WTC11 (cell line): ENCODE measurements at regions not wholly inside any gene's neighbourhood (a gene's known extent, or its start where the extent isn't known, plus 50 kb on each side); places are given as distances from the start of the nearest gene placed in this dataset.

ENCODE experiments used
- ATAC-seq: fragments of 200-7000 bp; cut with Tn5 transposase; 2 replicates; pipeline ENCODE4 v1.10.0; 2021; ENCODE audit warnings: mild to moderate bottlenecking, moderate library complexity
- CTCF ChIA-PET: fragments of 300-600 bp; sonication (Branson Sonifier 250); formaldehyde crosslinking; loops from one replicate; lab custom pipeline; 2021; ENCODE audit warnings: antibody characterized with exemption; lab: Charles Lee
- POLR2A ChIA-PET: fragments of 350-600 bp; sonication (Branson Sonifier 250); formaldehyde crosslinking; loops from one replicate; lab custom pipeline; 2021; ENCODE audit warnings: antibody characterized with exemption; lab: Charles Lee
- DNase-seq: peaks from one replicate; pipeline ENCODE4 v3.0.0; 2021; ENCODE audit warnings: low spot score
- H3K27ac Mint-ChIP-seq: 2 replicates; pipeline ENCODE4 v1.8.0; 2021; ENCODE audit warnings: mixed read lengths
- H3K27me3 Mint-ChIP-seq: 2 replicates; pipeline ENCODE4 v1.8.0; 2021; ENCODE audit warnings: low read depth, mild to moderate bottlenecking, moderate library complexity, mixed read lengths
- H3K36me3 Mint-ChIP-seq: 2 replicates; pipeline ENCODE4 v1.8.0; 2021; ENCODE audit warnings: mixed read lengths
- H3K4me1 Mint-ChIP-seq: 2 replicates; pipeline ENCODE4 v1.8.0; 2022; ENCODE audit warnings: mixed read lengths
- H3K4me3 Mint-ChIP-seq: 2 replicates; pipeline ENCODE4 v1.8.0; 2021; ENCODE audit warnings: mild to moderate bottlenecking, moderate library complexity, mixed read lengths
- H3K9me3 Mint-ChIP-seq: 2 replicates; pipeline ENCODE4 v1.8.0; 2021; ENCODE audit warnings: mixed read lengths
- ARID4B ChIP-seq: sonication (generic); formaldehyde crosslinking; IDR thresholded peaks from 2 replicates; pipeline ENCODE4 v1.8.0; 2023; ENCODE audit warnings: missing genetic modification reagents, mild to moderate bottlenecking, borderline replicate concordance
- CREB1 ChIP-seq: sonication (generic); formaldehyde crosslinking; IDR thresholded peaks from 2 replicates; pipeline ENCODE4 v1.8.0; 2023; ENCODE audit warnings: mild to moderate bottlenecking, missing genetic modification reagents
- E2F5 ChIP-seq: sonication (generic); formaldehyde crosslinking; IDR thresholded peaks from 2 replicates; pipeline ENCODE4 v1.8.1; 2022; ENCODE audit warnings: mild to moderate bottlenecking, moderate library complexity, missing genetic modification reagents
- ELF4 ChIP-seq: sonication (generic); formaldehyde crosslinking; IDR thresholded peaks from 2 replicates; pipeline ENCODE4 v1.8.1; 2022; ENCODE audit warnings: low read depth, mild to moderate bottlenecking, moderate library complexity, missing genetic modification reagents
- ETV6 ChIP-seq: sonication (generic); formaldehyde crosslinking; IDR thresholded peaks from 2 replicates; pipeline ENCODE4 v1.8.1; 2022; ENCODE audit warnings: mild to moderate bottlenecking, missing genetic modification reagents
- JUN ChIP-seq: sonication (generic); formaldehyde crosslinking; IDR thresholded peaks from 2 replicates; pipeline ENCODE4 v1.8.0; 2023; ENCODE audit warnings: mild to moderate bottlenecking, missing genetic modification reagents
- MXD4 ChIP-seq: fragments of 250-450 bp; sonication (Bioruptor Pico); IDR thresholded peaks from 2 replicates; pipeline ENCODE4 v1.8.0; 2021; ENCODE audit warnings: mild to moderate bottlenecking, moderate library complexity, borderline replicate concordance
- NR3C1 ChIP-seq: sonication (generic); formaldehyde crosslinking; conservative IDR thresholded peaks from 2 replicates; pipeline ENCODE4 v1.8.1; 2023; ENCODE audit warnings: low read depth, mild to moderate bottlenecking, missing genetic modification reagents
- OVOL2 ChIP-seq: fragments of 250-450 bp; sonication (Bioruptor Pico); IDR thresholded peaks from 2 replicates; pipeline ENCODE4 v1.9.0; 2021; ENCODE audit warnings: mild to moderate bottlenecking, borderline replicate concordance
- RORB ChIP-seq: fragments of 250-450 bp; sonication (Bioruptor Pico); IDR thresholded peaks from 2 replicates; pipeline ENCODE4 v1.9.0; 2021; ENCODE audit warnings: mild to moderate bottlenecking
- STAT6 ChIP-seq: sonication (generic); formaldehyde crosslinking; conservative IDR thresholded peaks from 2 replicates; pipeline ENCODE4 v1.8.1; 2023; ENCODE audit warnings: mild to moderate bottlenecking, low read depth, missing genetic modification reagents, moderate library complexity
- TEAD4 ChIP-seq: sonication (generic); formaldehyde crosslinking; IDR thresholded peaks from 2 replicates; pipeline ENCODE4 v1.8.0; 2022; ENCODE audit warnings: mild to moderate bottlenecking, missing genetic modification reagents
- ZNF121 ChIP-seq: sonication (generic); formaldehyde crosslinking; IDR thresholded peaks from 2 replicates; pipeline ENCODE4 v1.8.0; 2023; ENCODE audit warnings: missing genetic modification reagents
- ZNF219 ChIP-seq: sonication (generic); formaldehyde crosslinking; IDR thresholded peaks from 2 replicates; pipeline ENCODE4 v1.8.0; 2023; ENCODE audit warnings: missing genetic modification reagents, mild to moderate bottlenecking, borderline replicate concordance
- ZSCAN18 ChIP-seq: fragments of 250-450 bp; sonication (Bioruptor Pico); IDR thresholded peaks from 2 replicates; pipeline ENCODE4 v2.1.2; 2022; ENCODE audit warnings: mild to moderate bottlenecking, moderate library complexity

GRCh38 chr12:91482231-91482630, 299.6 kb upstream of the DCN start (continued):
- TF ChIP-seq ETV6 (CRISPR knock-in tag) (no peak), E2F5 (no peak), STAT6 (no peak), ZSCAN18 (no peak), RORB (CRISPR knock-in tag) (no peak)

- no peak overlapping the region for H3K27ac Mint-ChIP-seq
- H3K4me1 Mint-ChIP-seq = no peaks in the 10 kb centered on the region
- ChIA-PET CTCF (no interaction called here), POLR2A (no interaction called here)
- peaks cover 15% of the 10 kb centered on the region for H3K9me3 Mint-ChIP-seq
- TF ChIP-seq CREB1 (CRISPR knock-in tag) = no peak
- no peak for TF ChIP-seq TEAD4 (CRISPR knock-in tag)
- no peak for TF ChIP-seq ZSCAN18
- TF ChIP-seq NR3C1 (CRISPR knock-in tag) = no peak
- no peak for TF ChIP-seq MXD4 (CRISPR knock-in tag)
- TF ChIP-seq OVOL2 = no peak
- no peak for TF ChIP-seq ZNF219
- no peak for TF ChIP-seq ELF4 (CRISPR knock-in tag)
- TF ChIP-seq ZNF121 (CRISPR knock-in tag) = no peak
- no peak for TF ChIP-seq JUN
- no peak for TF ChIP-seq ARID4B (CRISPR knock-in tag)
- H3K27me3 Mint-ChIP-seq = no peaks in the 10 kb centered on the region
- DNase-seq (no peak), ATAC-seq (no peak)
- no peak overlapping the region for H3K4me3 Mint-ChIP-seq
- H3K36me3 Mint-ChIP-seq = no peaks in the 10 kb centered on the region; the same call in 1 of the 2 replicates
Observed at GRCh38 chr12:91478500-91478899, 295.9 kb upstream of the DCN start.
